Transverse colon (tissue), 3 donors: ENCODE measurements at regions not wholly inside any gene's neighbourhood (a gene's known extent, or its start where the extent isn't known, plus 50 kb on each side); places are given as distances from the start of the nearest gene placed in this dataset.

Experiments
- CTCF ChIP-seq, 5 experiments: fragments of 200-600 bp in 3 of 5; fragments of 450-650 bp in 2 of 5; sonication (generic) in 3 of 5; IDR thresholded peaks; 1 replicate in 2 of 5; 2 replicates in 3 of 5; pipeline ENCODE4 v1.5.1; 2016 to 2017; ENCODE audit warnings: antibody characterized with exemption in 5 of 5, inconsistent platforms in 3 of 5, mild to moderate bottlenecking in 2 of 5, moderate library complexity in 1 of 5
- POLR2A ChIP-seq: fragments of 450-650 bp; IDR thresholded peaks from one replicate; pipeline ENCODE4 v1.6.1; 2016; ENCODE audit warnings: antibody characterized with exemption, mild to moderate bottlenecking, moderate library complexity

GRCh38 chr9:30774326-30774725 lies 1610.1 kb upstream of the ACO1 start:
- TF ChIP-seq POLR2A (no peak), CTCF (IDR thresholded peaks at IDR 0.05) (no peak)
